Neural progenitor cell (in vitro differentiated cells): ENCODE measurements at regions not wholly inside any gene's neighbourhood (a gene's known extent, or its start where the extent isn't known, plus 50 kb on each side); places are given as distances from the start of the nearest gene placed in this dataset.

Source experiments
- CTCF ChIP-seq: fragments of 200-600 bp; sonication (generic); IDR thresholded peaks from 2 replicates; pipeline ENCODE4 v1.5.1; 2017; ENCODE audit warnings: antibody characterized with exemption, mild to moderate bottlenecking
- EZH2 ChIP-seq: fragments of 200-600 bp; sonication (generic); IDR thresholded peaks from 2 replicates; pipeline ENCODE4 v1.6.1; 2017; ENCODE audit warnings: antibody characterized with exemption, mild to moderate bottlenecking, moderate library complexity

DNA sequence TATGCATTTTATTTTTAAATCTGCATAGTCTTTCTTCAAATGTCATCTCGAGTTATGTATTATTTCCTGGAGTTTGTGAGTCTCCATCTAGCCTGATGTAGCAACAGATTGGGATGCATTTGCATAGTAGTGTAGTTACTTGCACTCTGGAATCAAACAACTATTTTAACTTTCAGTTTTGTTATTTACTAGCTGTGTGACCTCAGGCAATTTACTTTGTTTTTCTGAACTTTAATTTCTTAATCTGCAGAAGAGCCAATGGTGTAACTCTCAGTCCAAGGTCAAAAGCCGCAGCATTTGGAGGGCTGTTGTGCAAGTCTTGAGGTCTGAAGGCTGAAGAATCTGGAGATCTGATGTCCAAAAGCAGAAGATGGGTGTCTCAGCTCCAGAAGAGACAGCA, 175.8 kb upstream of the SORCS1 start:
- no peak for TF ChIP-seq CTCF
- no peak for TF ChIP-seq EZH2
